Upper lobe of left lung (tissue), 4 donors: ENCODE measurements at regions not wholly inside any gene's neighbourhood (a gene's known extent, or its start where the extent isn't known, plus 50 kb on each side); places are given as distances from the start of the nearest gene placed in this dataset.

ENCODE experiments used
- CTCF ChIP-seq, 6 experiments: fragments of 450-650 bp in 4 of 6; fragments of 200-600 bp in 2 of 6; sonication (generic) in 2 of 6; IDR thresholded peaks; one replicate each; pipeline ENCODE4 v1.5.1; 2016 to 2019; ENCODE audit warnings: antibody characterized with exemption in 6 of 6
- POLR2A ChIP-seq, 4 donors: fragments of 450-650 bp; IDR thresholded peaks; one replicate each; pipeline ENCODE4 v1.5.1; 2016 to 2017; ENCODE audit warnings: antibody characterized with exemption in 4 of 4, mild to moderate bottlenecking in 2 of 4
- POLR2AphosphoS5 ChIP-seq, 2 donors: sonication (generic); formaldehyde crosslinking; IDR thresholded peaks; one replicate each; pipeline ENCODE4 v1.5.1; 2017; ENCODE audit warnings: antibody characterized with exemption in 2 of 2

GRCh38 chr12:43111608-43112007, 440.4 kb downstream of the ADAMTS20 start:
- TF ChIP-seq CTCF (IDR thresholded peaks at IDR 0.05) = no peak
- no peak for TF ChIP-seq POLR2A (IDR thresholded peaks at IDR 0.05)
- TF ChIP-seq POLR2AphosphoS5 (IDR thresholded peaks at IDR 0.05) = no peak
